CD4-positive, alpha-beta T cell treated with Interleukin-1 beta for 1 hour (primary cell): ENCODE measurements at regions not wholly inside any gene's neighbourhood (a gene's known extent, or its start where the extent isn't known, plus 50 kb on each side); places are given as distances from the start of the nearest gene placed in this dataset.

ENCODE experiments used
- DNase-seq, 2 donors: peaks; one replicate each; pipeline ENCODE4 v3.0.0-alpha.2; 2020 to 2022

DNA sequence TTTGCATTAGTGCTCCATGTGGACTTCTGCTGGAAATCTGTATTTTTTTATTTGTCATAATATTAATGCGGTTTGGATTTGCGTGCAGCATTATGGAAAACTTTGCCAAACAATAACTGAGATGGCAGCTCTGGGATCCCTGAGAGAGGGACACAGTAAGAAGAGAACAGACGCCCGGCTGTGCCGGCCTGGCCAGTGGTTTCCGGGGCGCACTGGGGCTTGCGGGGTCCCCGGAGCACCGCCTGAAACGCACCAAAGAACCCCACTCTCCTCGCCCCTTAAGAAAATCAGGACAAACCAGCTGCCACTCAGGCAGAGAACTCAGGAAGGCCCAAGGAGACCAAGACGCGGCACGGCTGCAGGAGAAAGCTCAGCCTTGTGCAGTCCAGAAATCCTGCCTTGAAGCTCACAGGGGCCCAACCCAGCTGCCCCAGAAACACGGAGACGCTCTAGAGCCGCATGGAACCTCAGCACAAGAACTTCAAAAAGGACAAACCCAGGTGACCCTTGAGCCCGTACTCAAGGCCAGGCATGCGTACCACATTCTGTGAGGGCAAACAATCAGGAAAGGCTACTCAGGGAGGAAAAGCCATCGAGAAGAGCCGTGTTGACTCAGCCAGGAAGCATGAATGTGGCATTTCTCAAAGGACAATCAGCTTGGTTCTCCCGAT, 226.5 kb upstream of the CDYL start:
- no peak for DNase-seq

GRCh38 chr6:4545893-4546292, 230.3 kb upstream of the CDYL start:
- DNase-seq, result no peak

- DNase-seq, result no peak
Measured at GRCh38 chr6:4543596-4543995, 232.6 kb upstream of the CDYL start.

- no peak for DNase-seq
Measured at GRCh38 chr6:4533576-4533975, 242.6 kb upstream of the CDYL start.

GRCh38 chr6:4531406-4531805, 244.8 kb upstream of the CDYL start:
- DNase-seq, result no peak

- no peak for DNase-seq
Measured at GRCh38 chr6:4522453-4522852, 253.8 kb upstream of the CDYL start.

DNA sequence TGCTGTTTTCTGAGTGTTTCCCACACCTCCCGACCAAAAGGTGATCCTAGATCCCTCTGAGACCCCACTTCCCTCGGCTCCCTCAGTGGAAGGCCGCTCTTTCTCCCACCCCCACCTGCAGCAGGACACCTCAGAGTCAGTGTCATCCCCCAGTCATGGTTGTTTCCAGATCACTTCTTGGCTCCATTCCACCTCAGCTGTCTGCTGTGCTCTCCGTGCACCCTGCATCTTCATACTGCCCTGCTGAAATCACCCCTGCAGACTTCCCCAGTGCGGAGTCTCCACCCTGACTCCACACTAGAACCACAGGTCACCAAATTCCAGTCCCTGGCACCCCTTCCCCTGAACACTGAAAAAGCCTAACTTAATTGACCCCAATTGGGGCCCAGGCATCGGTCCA, 255.1 kb upstream of the CDYL start:
- no peak for DNase-seq

DNA sequence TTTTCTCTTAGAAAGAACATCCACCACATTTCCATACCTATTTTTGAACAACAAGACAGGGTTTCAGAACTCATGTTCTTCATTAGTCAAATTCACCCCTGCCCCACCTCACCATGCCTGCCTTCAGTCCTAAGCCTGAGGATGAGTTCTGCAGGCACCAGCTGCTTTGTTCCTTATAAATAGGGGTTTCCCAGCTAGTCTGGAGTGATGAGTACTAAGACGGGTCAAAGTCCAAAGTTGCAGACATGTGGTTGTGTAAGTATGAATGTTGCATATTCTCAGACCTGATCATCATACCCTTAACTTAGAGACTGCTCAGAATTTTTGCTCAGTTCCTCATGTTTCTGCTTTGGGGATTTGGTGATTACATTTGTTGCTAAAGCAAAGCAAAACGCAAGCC, 257.7 kb upstream of the CDYL start:
- DNase-seq, result no peak

DNA sequence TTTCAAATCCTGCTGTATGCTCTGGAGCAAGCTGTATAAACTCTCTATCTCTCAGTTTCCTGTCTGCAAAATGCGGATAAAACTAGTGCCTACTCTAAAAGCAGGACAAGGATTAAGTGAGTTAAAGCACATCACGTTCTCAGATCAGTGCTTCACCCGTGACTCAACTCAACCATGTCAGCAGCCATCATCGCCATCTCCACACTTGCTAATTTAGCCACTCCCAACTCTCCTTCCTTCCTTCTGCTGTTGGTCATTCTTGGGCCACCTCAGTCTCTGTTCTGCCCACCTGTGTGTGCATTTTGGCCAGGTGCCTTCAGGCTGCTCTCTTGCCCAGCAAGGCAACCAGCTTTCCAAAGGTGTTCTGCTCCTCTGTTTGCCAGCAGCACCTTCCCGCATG, 260.0 kb upstream of the CDYL start:
- DNase-seq, result no peak

- DNase-seq, result no peak
Measured at GRCh38 chr6:4513561-4513960, 262.6 kb upstream of the CDYL start.

DNA sequence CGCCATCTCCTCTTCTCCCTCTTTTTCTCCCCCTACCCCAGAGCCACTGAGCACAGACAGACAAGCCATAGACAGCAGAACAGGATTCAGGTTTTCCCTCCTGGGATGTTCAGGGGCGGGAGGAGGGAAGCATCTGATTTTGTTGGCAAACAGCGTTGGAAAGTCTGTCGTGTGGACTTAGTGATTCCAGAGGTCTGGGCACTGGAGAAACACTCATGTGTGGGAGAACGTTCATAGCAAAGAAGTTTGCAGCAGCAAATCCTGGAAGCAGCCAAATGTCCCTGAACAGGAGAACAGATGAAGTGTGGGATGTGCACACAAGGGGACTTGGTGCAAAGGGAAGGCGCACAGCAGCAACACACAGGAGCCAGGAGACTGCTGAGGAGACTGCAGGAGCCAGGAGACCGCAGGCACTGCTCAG, 264.1 kb upstream of the CDYL start:
- DNase-seq, result no peak

DNA sequence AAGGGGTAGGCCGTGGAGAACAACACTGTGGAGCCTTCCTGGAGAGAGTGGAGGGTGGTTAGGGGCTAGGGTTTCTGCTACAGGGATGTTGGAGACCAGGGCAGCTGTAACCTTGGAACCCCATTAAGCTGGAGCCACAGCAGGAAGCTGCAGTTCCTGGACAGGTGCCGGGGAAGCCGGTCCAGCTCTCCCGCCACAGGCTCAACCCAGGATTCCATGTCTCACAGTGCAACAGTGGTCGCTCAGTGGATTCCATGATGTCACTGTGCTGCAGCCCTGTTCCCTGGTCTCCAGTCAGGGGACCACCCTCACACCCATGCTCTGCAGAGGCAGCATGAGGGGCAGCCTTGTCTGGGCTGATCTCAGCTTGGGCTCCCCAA, 264.6 kb upstream of the CDYL start:
- no peak for DNase-seq

GRCh38 chr6:4510906-4511640, 265.1 kb upstream of the CDYL start:
- DNase-seq, result no peak

GRCh38 chr6:4510317-4510716, 265.9 kb upstream of the CDYL start:
- DNase-seq, result no peak

DNA sequence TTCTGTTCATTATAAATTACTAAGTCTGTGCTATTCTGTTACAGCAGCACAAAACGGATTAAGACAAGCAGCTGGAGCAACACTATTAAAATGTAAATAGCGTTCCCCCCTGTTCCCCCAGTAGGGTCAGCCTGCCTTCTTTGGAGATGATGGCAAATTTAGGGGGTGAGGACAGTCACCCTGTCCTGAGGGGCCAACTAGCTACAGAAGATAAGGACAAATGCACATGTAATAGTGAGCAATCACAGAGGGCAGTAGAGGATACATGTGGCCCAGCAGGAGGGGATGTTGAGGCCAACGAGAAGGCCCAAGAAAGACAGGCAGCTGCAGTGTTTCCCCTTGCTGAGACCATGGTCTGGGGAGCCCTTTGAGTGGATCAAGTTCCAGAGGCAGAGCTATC, 266.7 kb upstream of the CDYL start:
- no peak for DNase-seq

- no peak for DNase-seq
Measured at GRCh38 chr6:4506792-4507191, 269.4 kb upstream of the CDYL start.

GRCh38 chr6:4506223-4506622, 270.0 kb upstream of the CDYL start:
- no peak for DNase-seq

- no peak for DNase-seq
Measured at GRCh38 chr6:4504700-4505099, 271.5 kb upstream of the CDYL start.

DNA sequence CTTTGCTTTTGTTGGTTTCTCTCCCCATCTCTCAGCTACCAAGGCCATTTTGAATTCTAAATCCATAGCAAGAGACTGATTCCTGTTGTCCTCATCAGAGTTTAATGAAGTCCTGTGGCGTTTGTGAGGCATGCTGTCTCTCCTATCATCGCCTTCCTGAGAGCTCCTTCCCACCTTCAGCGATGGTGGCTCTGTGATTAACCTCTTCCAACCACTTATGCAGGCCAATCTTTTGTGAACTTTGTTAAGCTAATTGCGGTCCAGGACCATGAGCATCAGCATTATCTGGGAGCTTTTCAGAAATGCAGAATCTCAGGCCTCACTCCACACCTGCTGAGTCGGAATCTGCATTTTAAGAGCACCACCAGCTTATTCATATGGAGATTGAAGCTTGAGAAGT, 272.5 kb upstream of the CDYL start:
- no peak for DNase-seq

GRCh38 chr6:4496284-4496683, 279.9 kb upstream of the CDYL start:
- no peak for DNase-seq

GRCh38 chr6:4491501-4492260, 284.5 kb upstream of the CDYL start:
- DNase-seq, result no peak

- DNase-seq, result no peak
Measured at GRCh38 chr6:4489538-4489937, 286.7 kb upstream of the CDYL start.

DNA sequence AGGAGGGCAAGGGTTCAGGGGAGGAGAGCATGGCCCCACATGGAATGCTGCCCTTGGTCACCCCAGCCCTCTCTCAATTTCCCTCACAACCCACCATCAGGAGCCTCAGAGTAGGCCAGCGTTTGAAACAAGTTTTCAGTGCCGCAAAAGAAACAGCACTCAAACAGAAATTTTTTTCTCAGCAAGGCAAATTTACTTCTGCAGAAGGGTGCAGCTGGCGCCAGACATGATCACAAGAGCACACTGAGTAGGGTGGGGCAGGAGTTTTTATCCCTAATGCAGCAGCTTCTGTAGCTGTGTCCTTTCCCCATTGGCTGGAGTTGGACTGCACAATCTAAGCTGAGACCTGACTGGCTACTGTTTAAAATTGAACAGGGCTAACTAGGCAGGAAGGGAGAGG, 287.8 kb upstream of the CDYL start:
- no peak for DNase-seq

DNA sequence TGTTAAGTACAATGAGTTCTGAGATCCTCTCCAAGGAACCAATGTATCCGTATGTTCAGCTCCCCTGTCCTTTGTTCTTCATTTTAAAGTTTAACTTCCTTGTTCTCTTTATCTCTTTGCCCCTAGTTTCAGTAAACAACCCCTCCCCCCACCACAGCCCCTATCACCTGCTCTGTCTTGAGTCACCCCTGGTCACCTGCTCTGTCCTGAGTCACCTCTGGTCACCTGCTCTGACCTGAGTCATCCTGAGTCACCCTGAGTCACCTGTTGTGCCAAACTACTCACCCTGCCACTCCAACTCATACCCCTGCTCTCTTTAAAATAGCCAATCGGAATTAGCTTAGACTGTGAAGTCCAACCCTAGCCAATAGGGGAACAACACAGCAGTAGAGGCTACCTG, 288.7 kb upstream of the CDYL start:
- no peak for DNase-seq
